Caco-2 (cell line): ENCODE measurements at regions not wholly inside any gene's neighbourhood (a gene's known extent, or its start where the extent isn't known, plus 50 kb on each side); places are given as distances from the start of the nearest gene placed in this dataset.
A peak's percentile ranks its signal among the peaks of the same experiment; 100 is the strongest.

Experiments
- BruUV-seq: library from RNA; stranded (reverse); fragments of 400-500 nt; replicated peaks from 2 replicates; lab custom pipeline; 2021; lab: Mats Ljungman, UMichigan
- CTCF ChIA-PET: fragments of 300-600 bp; sonication (Branson Sonifier 250); formaldehyde crosslinking; loops from one replicate; lab custom pipeline; 2022; ENCODE audit warnings: antibody characterized with exemption; lab: Charles Lee
- POLR2A ChIA-PET: fragments of 300-600 bp; sonication (Branson Sonifier 250); formaldehyde crosslinking; loops from one replicate; lab custom pipeline; 2022; ENCODE audit warnings: antibody characterized with exemption; lab: Charles Lee
- DNase-seq, 2 experiments: peaks; one replicate each; pipeline versions ENCODE4 v3.0.0 to v3.0.0-alpha.2; 2020 to 2022
- H3K27me3 ChIP-seq: replicated peaks from 2 replicates; pipeline ENCODE4 v1.6.0; 2011; ENCODE audit warnings: low read length; ENCODE audit not compliant: control insufficient read depth, insufficient read depth
- H3K36me3 ChIP-seq: 2 replicates; pipeline ENCODE4 v1.5.1; 2011; ENCODE audit warnings: low read length; ENCODE audit not compliant: control insufficient read depth, insufficient read depth
- H3K4me1 ChIP-seq: fragments of 250-450 bp; sonication (Bioruptor Pico); 2 replicates; pipeline ENCODE4 v1.5.1; 2020; ENCODE audit warnings: mild to moderate bottlenecking
- H3K4me3 ChIP-seq: 2 replicates; pipeline ENCODE4 v1.5.1; 2011; ENCODE audit warnings: low read depth, mild to moderate bottlenecking, control low read depth, low read length
- H3K9me3 ChIP-seq: fragments of 250-450 bp; sonication (Bioruptor Pico); 2 replicates; pipeline ENCODE4 v1.5.1; 2020; ENCODE audit warnings: mild to moderate bottlenecking, moderate library complexity
- H3K27ac Mint-ChIP-seq: one replicate; pipeline ENCODE4 v1.8.0; 2022; ENCODE audit warnings: mixed read lengths; ENCODE audit not compliant: unreplicated experiment
- H3K27me3 Mint-ChIP-seq: one replicate; pipeline ENCODE4 v1.8.0; 2022; ENCODE audit warnings: mixed read lengths; ENCODE audit not compliant: insufficient read depth, unreplicated experiment
- H3K36me3 Mint-ChIP-seq: one replicate; pipeline ENCODE4 v1.8.0; 2022; ENCODE audit warnings: mild to moderate bottlenecking, mixed read lengths; ENCODE audit not compliant: insufficient read depth, unreplicated experiment
- H3K4me1 Mint-ChIP-seq: one replicate; pipeline ENCODE4 v1.8.0; 2022; ENCODE audit warnings: low read depth, mixed read lengths; ENCODE audit not compliant: unreplicated experiment
- H3K4me3 Mint-ChIP-seq: one replicate; pipeline ENCODE4 v1.8.0; 2022; ENCODE audit warnings: mild to moderate bottlenecking, moderate library complexity, mixed read lengths; ENCODE audit not compliant: unreplicated experiment
- H3K9me3 Mint-ChIP-seq: one replicate; pipeline ENCODE4 v1.8.0; 2022; ENCODE audit warnings: mixed read lengths; ENCODE audit not compliant: unreplicated experiment
- CTCF ChIP-seq, 2 experiments: fragments of 200-600 bp in 1 of 2; IDR thresholded peaks; 1 replicate in 1 of 2; 2 replicates in 1 of 2; pipeline versions ENCODE4 v1.5.1 to v1.8.0; 2011 to 2022; ENCODE audit warnings: antibody characterized with exemption in 1 of 2, control low read depth in 1 of 2, inconsistent platforms in 1 of 2, low read depth in 1 of 2, low read length in 1 of 2, mild to moderate bottlenecking in 1 of 2, moderate library complexity in 1 of 2; ENCODE audit not compliant: insufficient read depth in 1 of 2, severe bottlenecking in 1 of 2, unreplicated experiment in 1 of 2
- intact Hi-C: fragments of 100-400 bp; cut with micrococcal nuclease; formaldehyde crosslinking; loops from one replicate; pipeline ENCODE4 v1.10.0; 2022; ENCODE audit not compliant: unreplicated experiment

- H3K27me3 ChIP-seq, result no peaks in the 10 kb centered on the region
These were observed 328.6 kb downstream of the CRPPA start for GRCh38 chr7:16092711-16093110.

DNA sequence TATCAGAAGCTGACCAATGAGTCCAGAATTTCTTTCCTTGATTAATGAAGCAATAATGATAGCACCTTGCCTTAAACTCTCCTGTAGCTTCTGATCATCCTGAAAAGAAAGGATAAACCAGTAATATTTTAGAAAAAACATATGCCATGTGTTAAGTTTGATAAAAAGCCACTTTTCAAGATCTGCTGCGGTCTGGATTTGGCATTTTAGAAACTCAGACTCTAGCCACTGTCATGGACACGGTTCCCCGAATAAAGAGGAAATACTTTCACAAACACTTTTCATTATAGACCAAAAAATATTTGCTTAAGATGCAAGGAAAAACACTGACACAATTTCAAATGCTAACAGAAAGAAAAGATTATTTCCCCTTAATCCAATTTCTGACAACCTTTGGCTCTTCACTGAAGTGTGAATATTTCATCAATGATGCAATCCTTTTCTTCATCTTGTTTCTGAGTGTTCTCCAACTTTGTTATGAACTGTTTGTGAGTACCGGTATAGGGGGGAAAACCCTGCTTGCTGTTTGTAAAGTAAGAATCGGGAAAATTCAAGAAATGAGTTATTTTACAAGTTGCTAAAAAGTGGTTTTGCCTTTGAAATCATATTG lies 329.5 kb downstream of the CRPPA start:
- no peaks in the 10 kb centered on the region for H3K9me3 ChIP-seq
- no peak for TF ChIP-seq CTCF (IDR thresholded peaks at IDR 0.05; ENCODE audit: insufficient read depth in 1 of 2, low read depth in 1 of 2, low read length in 1 of 2, severe bottlenecking in 1 of 2, unreplicated experiment in 1 of 2)
- H3K27me3 ChIP-seq, result no peaks in the 10 kb centered on the region
- Mint-ChIP-seq H3K9me3 (no peaks in the 10 kb centered on the region), H3K36me3 (no peaks in the 10 kb centered on the region), H3K4me3 (no peak overlapping the region), H3K27me3 (no peaks in the 10 kb centered on the region), H3K27ac (no peak overlapping the region), H3K4me1 (no peaks in the 10 kb centered on the region)
- ChIA-PET CTCF (no interaction called here), POLR2A (no interaction called here)
- H3K4me3 ChIP-seq, result no peak overlapping the region
- no peaks in the 10 kb centered on the region for H3K36me3 ChIP-seq
- BruUV-seq, result no TSS peak
- DNase-seq, result no peak
- intact Hi-C loops, result no loop called here
- H3K4me1 ChIP-seq, result no peaks in the 10 kb centered on the region

More at GRCh38 chr7:16092711-16093110, 328.6 kb downstream of the CRPPA start:
- ChIA-PET CTCF (no interaction called here), POLR2A (no interaction called here)
- H3K4me3 ChIP-seq, result no peak overlapping the region
- Mint-ChIP-seq H3K27ac (no peak overlapping the region), H3K4me3 (no peak overlapping the region), H3K27me3 (no peaks in the 10 kb centered on the region), H3K4me1 (peaks cover 5% of the 10 kb centered on the region), H3K36me3 (no peaks in the 10 kb centered on the region), H3K9me3 (no peaks in the 10 kb centered on the region)
- BruUV-seq, result no TSS peak
- intact Hi-C loops, result no loop called here
- H3K36me3 ChIP-seq, result no peaks in the 10 kb centered on the region
- DNase-seq, result no peak
- no peaks in the 10 kb centered on the region for H3K9me3 ChIP-seq
- no peak for TF ChIP-seq CTCF (IDR thresholded peaks at IDR 0.05; ENCODE audit: insufficient read depth in 1 of 2, low read depth in 1 of 2, low read length in 1 of 2, severe bottlenecking in 1 of 2, unreplicated experiment in 1 of 2)
- H3K4me1 ChIP-seq, result peaks cover 7% of the 10 kb centered on the region

DNA sequence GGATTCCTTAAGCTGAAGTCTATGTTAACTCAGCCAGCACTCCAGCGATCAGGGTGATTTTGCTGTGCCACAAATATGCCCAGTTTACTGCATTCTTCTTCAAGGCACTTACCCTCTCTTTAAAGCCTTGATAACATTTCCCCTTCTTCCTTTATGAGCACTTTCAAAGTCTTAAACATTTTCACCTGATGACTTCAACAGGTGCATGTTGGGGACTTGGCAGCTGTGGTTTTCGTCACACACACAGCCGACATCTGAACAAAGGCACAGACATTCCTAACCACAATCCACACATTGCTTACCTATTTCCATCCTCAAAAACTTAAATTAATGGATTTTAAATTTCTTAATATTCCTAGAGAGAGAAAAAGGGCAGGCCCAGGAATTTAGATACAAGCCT lies 331.5 kb downstream of the CRPPA start:
- H3K36me3 Mint-ChIP-seq, result no peaks in the 10 kb centered on the region
- peak overlapping the region; percentile 48 for H3K27ac Mint-ChIP-seq
- Histone ChIP-seq H3K36me3 (no peaks in the 10 kb centered on the region), H3K4me1 (peaks cover 8% of the 10 kb centered on the region), H3K27me3 (no peaks in the 10 kb centered on the region), H3K9me3 (no peaks in the 10 kb centered on the region), H3K4me3 (no peak overlapping the region)
- no peak overlapping the region for H3K4me3 Mint-ChIP-seq
- DNase-seq, result no peak
- TF ChIP-seq CTCF (IDR thresholded peaks at IDR 0.05; ENCODE audit: insufficient read depth in 1 of 2, low read depth in 1 of 2, low read length in 1 of 2, severe bottlenecking in 1 of 2, unreplicated experiment in 1 of 2), result no peak
- H3K9me3 Mint-ChIP-seq, result no peaks in the 10 kb centered on the region
- ChIA-PET CTCF (no interaction called here), POLR2A (no interaction called here)
- BruUV-seq, result no TSS peak
- H3K27me3 Mint-ChIP-seq, result no peaks in the 10 kb centered on the region
- intact Hi-C loops, result no loop called here
- H3K4me1 Mint-ChIP-seq, result peaks cover 8% of the 10 kb centered on the region
